ENCODE measurements at regions not wholly inside any gene's neighbourhood (a gene's known extent, or its start where the extent isn't known, plus 50 kb on each side); places are given as distances from the start of the nearest gene placed in this dataset.
A peak's percentile ranks its signal among the peaks of the same experiment; 100 is the strongest.

DNA sequence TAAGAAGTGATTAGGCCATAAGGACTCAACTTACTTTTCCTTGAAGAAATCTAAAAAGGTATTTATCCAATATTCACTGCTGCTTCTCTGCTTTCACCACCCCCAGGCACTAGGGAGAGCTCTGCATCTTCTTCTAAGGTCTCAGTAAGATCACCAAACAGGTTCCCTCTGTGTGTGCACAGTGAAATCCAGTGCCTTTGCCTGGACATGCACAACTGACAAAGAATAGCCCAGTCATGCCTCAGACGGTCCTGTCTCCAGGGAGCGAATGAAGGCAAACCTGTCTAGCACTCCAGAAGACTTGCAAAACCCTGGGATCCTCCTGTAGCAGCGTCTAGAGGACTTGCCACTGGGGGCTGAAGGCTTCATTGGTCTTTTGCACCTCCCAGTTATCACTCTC is 344.5 kb upstream of the LRATD1 start:
- no peak overlapping the region for H3K27ac ChIP-seq (ENCODE audit: low read length)
- H3K4me1 ChIP-seq (ENCODE audit: low read length), result peaks cover 11% of the 10 kb centered on the region
- no peaks in the 10 kb centered on the region for H3K79me2 ChIP-seq (ENCODE audit: low read length)
- no peaks in the 10 kb centered on the region for H3K9me3 ChIP-seq (ENCODE audit: insufficient read depth, low read length)
- peak overlapping the region; percentile 16 for H3K4me2 ChIP-seq (ENCODE audit: low read length)
- no peaks in the 10 kb centered on the region for H3K36me3 ChIP-seq (replicated peaks; ENCODE audit: low read depth, low read length)
- no peak overlapping the region for H3K4me3 ChIP-seq (ENCODE audit: low read length)
- H3K27me3 ChIP-seq (ENCODE audit: low read depth, low read length), result no peaks in the 10 kb centered on the region
- peak overlapping the region; percentile 35 for H2AFZ ChIP-seq (ENCODE audit: low read depth, low read length)
- H3K9ac ChIP-seq (ENCODE audit: low read length), result peak overlapping the region; percentile 8; the same call in 1 of the 2 replicates
- H4K20me1 ChIP-seq (ENCODE audit: insufficient read depth, low read length), result no peaks in the 10 kb centered on the region
- TF ChIP-seq, protein P1, sequence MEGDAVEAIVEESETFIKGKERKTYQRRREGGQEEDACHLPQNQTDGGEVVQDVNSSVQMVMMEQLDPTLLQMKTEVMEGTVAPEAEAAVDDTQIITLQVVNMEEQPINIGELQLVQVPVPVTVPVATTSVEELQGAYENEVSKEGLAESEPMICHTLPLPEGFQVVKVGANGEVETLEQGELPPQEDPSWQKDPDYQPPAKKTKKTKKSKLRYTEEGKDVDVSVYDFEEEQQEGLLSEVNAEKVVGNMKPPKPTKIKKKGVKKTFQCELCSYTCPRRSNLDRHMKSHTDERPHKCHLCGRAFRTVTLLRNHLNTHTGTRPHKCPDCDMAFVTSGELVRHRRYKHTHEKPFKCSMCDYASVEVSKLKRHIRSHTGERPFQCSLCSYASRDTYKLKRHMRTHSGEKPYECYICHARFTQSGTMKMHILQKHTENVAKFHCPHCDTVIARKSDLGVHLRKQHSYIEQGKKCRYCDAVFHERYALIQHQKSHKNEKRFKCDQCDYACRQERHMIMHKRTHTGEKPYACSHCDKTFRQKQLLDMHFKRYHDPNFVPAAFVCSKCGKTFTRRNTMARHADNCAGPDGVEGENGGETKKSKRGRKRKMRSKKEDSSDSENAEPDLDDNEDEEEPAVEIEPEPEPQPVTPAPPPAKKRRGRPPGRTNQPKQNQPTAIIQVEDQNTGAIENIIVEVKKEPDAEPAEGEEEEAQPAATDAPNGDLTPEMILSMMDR (IDR thresholded peaks at IDR 0.05; ENCODE audit: low read depth, low read length), result peak; percentile 58
- no peak for TF ChIP-seq EZH2phosphoT487 (IDR thresholded peaks at IDR 0.05; ENCODE audit: low read depth)

DNA sequence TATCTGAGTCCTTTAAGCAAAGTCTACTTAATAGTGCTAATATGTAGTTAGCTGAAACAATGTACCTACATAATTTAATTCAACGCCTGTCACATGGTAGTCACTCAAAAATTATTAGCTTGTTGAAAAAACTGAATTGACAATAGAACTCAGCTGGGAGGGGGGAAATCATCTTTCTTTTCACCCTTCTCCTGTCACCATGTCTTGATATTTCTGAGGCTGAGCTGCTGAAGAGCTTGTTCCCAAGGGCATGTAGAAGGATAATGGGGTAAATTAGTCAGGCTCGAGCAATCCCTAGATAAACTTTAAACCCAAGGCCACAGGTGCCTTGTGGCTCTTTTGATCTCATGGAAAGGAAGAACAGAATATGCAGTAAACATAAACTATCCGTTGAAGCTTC is 339.6 kb upstream of the LRATD1 start:
- Histone ChIP-seq H3K4me2 (ENCODE audit: low read length) (no peak overlapping the region), H3K9me3 (ENCODE audit: insufficient read depth, low read length) (no peaks in the 10 kb centered on the region), H3K4me3 (ENCODE audit: low read length) (no peak overlapping the region), H3K9ac (ENCODE audit: low read length) (no peak overlapping the region), H3K27me3 (ENCODE audit: low read depth, low read length) (no peaks in the 10 kb centered on the region), H4K20me1 (ENCODE audit: insufficient read depth, low read length) (no peaks in the 10 kb centered on the region), H2AFZ (ENCODE audit: low read depth, low read length) (no peak overlapping the region), H3K4me1 (ENCODE audit: low read length) (peaks cover 23% of the 10 kb centered on the region), H3K36me3 (replicated peaks; ENCODE audit: low read depth, low read length) (no peaks in the 10 kb centered on the region), H3K79me2 (ENCODE audit: low read length) (no peaks in the 10 kb centered on the region), H3K27ac (ENCODE audit: low read length) (no peak overlapping the region)
- TF ChIP-seq EZH2phosphoT487 (IDR thresholded peaks at IDR 0.05; ENCODE audit: low read depth), result no peak
- TF ChIP-seq, protein P1 (IDR thresholded peaks at IDR 0.05; ENCODE audit: low read depth, low read length), result no peak

DNA sequence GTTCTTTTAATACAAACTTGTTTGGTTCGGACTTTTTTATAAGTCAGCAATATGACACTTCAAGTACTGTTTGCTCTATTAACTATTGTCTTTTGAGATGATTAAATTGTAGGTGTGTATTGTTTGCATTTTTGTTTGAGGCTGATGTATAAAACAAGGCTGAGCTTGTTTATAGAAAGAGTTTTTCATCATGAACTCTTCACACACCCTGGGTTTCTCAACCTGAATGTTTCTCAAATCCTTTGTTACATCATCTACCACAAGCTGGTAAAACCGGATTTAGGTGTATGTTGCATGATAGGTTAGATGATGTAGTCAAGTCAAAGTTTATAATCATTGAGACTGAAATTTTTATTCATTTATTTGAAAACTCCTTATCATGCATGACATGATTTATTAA is 335.2 kb upstream of the LRATD1 start:
- H3K9ac ChIP-seq (ENCODE audit: low read length), result no peak overlapping the region
- peaks cover 20% of the 10 kb centered on the region for H3K4me1 ChIP-seq (ENCODE audit: low read length)
- H3K4me2 ChIP-seq (ENCODE audit: low read length), result no peak overlapping the region
- TF ChIP-seq EZH2phosphoT487 (IDR thresholded peaks at IDR 0.05; ENCODE audit: low read depth), result no peak
- TF ChIP-seq, protein P1 (IDR thresholded peaks at IDR 0.05; ENCODE audit: low read depth, low read length), result no peak
- H3K9me3 ChIP-seq (ENCODE audit: insufficient read depth, low read length), result peaks cover 3% of the 10 kb centered on the region; the same call in 1 of the 2 replicates
- H4K20me1 ChIP-seq (ENCODE audit: insufficient read depth, low read length), result no peaks in the 10 kb centered on the region
- H3K79me2 ChIP-seq (ENCODE audit: low read length), result no peaks in the 10 kb centered on the region
- H2AFZ ChIP-seq (ENCODE audit: low read depth, low read length), result no peak overlapping the region
- H3K4me3 ChIP-seq (ENCODE audit: low read length), result no peak overlapping the region
- peaks cover 10% of the 10 kb centered on the region for H3K36me3 ChIP-seq (replicated peaks; ENCODE audit: low read depth, low read length)
- no peak overlapping the region for H3K27ac ChIP-seq (ENCODE audit: low read length)
- H3K27me3 ChIP-seq (ENCODE audit: low read depth, low read length), result no peaks in the 10 kb centered on the region

DNA sequence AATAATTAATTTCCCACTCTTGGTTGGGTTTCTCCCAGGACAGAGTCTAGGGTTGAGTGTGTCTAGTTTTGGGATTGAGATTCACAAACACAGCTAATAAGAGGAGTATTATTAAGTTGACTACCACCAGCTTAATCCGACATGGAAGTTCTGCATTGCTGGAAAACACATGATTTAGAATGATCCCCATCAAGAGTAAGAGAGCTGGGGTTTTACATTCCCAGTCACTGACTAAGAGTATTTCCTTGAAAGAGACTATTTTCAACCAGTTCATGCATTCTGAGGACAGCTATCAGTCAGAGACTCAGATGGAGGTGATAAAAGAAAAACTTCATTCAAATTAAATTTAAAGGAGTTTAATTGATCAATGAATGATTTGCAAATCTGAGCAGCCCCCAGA is 334.6 kb upstream of the LRATD1 start:
- H3K4me1 ChIP-seq (ENCODE audit: low read length), result peaks cover 26% of the 10 kb centered on the region
- H3K9me3 ChIP-seq (ENCODE audit: insufficient read depth, low read length), result peaks cover 6% of the 10 kb centered on the region; the same call in 1 of the 2 replicates
- H3K4me3 ChIP-seq (ENCODE audit: low read length), result no peak overlapping the region
- peaks cover 15% of the 10 kb centered on the region for H3K36me3 ChIP-seq (replicated peaks; ENCODE audit: low read depth, low read length)
- no peak overlapping the region for H3K9ac ChIP-seq (ENCODE audit: low read length)
- H2AFZ ChIP-seq (ENCODE audit: low read depth, low read length), result no peak overlapping the region
- no peak overlapping the region for H3K27ac ChIP-seq (ENCODE audit: low read length)
- H3K27me3 ChIP-seq (ENCODE audit: low read depth, low read length), result no peaks in the 10 kb centered on the region
- no peaks in the 10 kb centered on the region for H3K79me2 ChIP-seq (ENCODE audit: low read length)
- no peaks in the 10 kb centered on the region for H4K20me1 ChIP-seq (ENCODE audit: insufficient read depth, low read length)
- H3K4me2 ChIP-seq (ENCODE audit: low read length), result no peak overlapping the region
- TF ChIP-seq EZH2phosphoT487 (IDR thresholded peaks at IDR 0.05; ENCODE audit: low read depth), result no peak

Data from OCI-LY3 (cell line).